Heart left ventricle (tissue), 16 donors: ENCODE measurements at regions not wholly inside any gene's neighbourhood (a gene's known extent, or its start where the extent isn't known, plus 50 kb on each side); places are given as distances from the start of the nearest gene placed in this dataset.

Experiments
- ATAC-seq, 4 donors: fragments of 200-7000 bp; cut with Tn5 transposase; one replicate each; pipeline ENCODE4 v1.9.1; 2020 to 2022; ENCODE audit warnings: moderate library complexity in 4 of 4, mild to moderate bottlenecking in 3 of 4, moderate number of reproducible peaks in 1 of 4
- DNase-seq, 5 donors: peaks; one replicate each; pipeline ENCODE4 v3.0.0-alpha.2; 2020
- H3K27ac ChIP-seq, 12 donors: fragments of 200-600 bp; sonication (generic) in 4 of 12; one replicate each; pipeline versions ENCODE4 v1.5.0 to v1.8.0; 2016 to 2022; ENCODE audit warnings: mild to moderate bottlenecking in 2 of 12
- H3K27me3 ChIP-seq, 9 donors: fragments of 200-600 bp; sonication (generic) in 2 of 9; one replicate each; pipeline versions ENCODE4 v1.5.1 to v1.8.0; 2016 to 2022; ENCODE audit warnings: mild to moderate bottlenecking in 3 of 9
- H3K36me3 ChIP-seq, 9 donors: fragments of 200-600 bp; sonication (generic) in 2 of 9; one replicate each; pipeline versions ENCODE4 v1.5.0 to v1.8.0; 2018 to 2022; ENCODE audit warnings: mild to moderate bottlenecking in 2 of 9
- H3K4me1 ChIP-seq, 12 donors: fragments of 200-600 bp; sonication (generic) in 4 of 12; one replicate each; pipeline versions ENCODE4 v1.5.0 to v1.8.0; 2016 to 2022; ENCODE audit warnings: mild to moderate bottlenecking in 3 of 12
- H3K4me3 ChIP-seq, 12 donors: fragments of 200-600 bp; sonication (generic) in 4 of 12; one replicate each; pipeline versions ENCODE4 v1.5.0 to v1.8.0; 2017 to 2022; ENCODE audit warnings: mild to moderate bottlenecking in 9 of 12, moderate library complexity in 4 of 12
- H3K9me3 ChIP-seq, 12 donors: fragments of 200-600 bp; sonication (generic) in 4 of 12; one replicate each; pipeline versions ENCODE4 v1.5.0 to v1.8.0; 2016 to 2022; ENCODE audit warnings: mild to moderate bottlenecking in 1 of 12
- POLR2A ChIP-seq, 2 donors: fragments of 450-650 bp; IDR thresholded peaks; one replicate each; pipeline ENCODE4 v1.6.1; 2017; ENCODE audit warnings: antibody characterized with exemption in 2 of 2, mild to moderate bottlenecking in 2 of 2, moderate library complexity in 2 of 2
- WGBS, 4 donors: extraction: QIAGEN DNeasy Blood & Tissue Kit in 2 of 4; methylation state at CpG; one replicate each; pipeline versions ENCODE4 v1.1.5 to v1.1.7; 2013 to 2018; 5-methylcytosine and 5-hydroxymethylcytosine counted together
- intact Hi-C, 10 donors: fragments of 100-400 bp; cut with DNase I; formaldehyde crosslinking; loops; one replicate each; pipeline versions ENCODE4 v1.11.1 to v1.14.2; 2022
- TF ChIP-seq, protein P1 (sequence below), 12 donors: fragments of 200-600 bp; sonication (generic) in 4 of 12; IDR thresholded peaks; one replicate each; pipeline versions ENCODE4 v1.5.0 to v1.8.0; 2018 to 2022; ENCODE audit warnings: antibody characterized with exemption in 12 of 12, mild to moderate bottlenecking in 5 of 12
- donor health status: ischemic (EF 13 %, LVEDD 7.1; RV severe dilation, severe dysfunction).
- donor health status: healthy with polysubstance abuse.
- donor health status: DM: no; HTN: yes; CAD: no.
- donor health status: DM: no; HTN: no; CAD: no.
- donor health status: ischemic (EF 25% LVEDD 6.9; RV normal size, moderate dysfunction).
- donor health status: ischemic (EF 25% LVEDD 5.7; RV mildly dilated, moderate dysfunction).
- donor health status: healthy.
- donor health status: DM: yes; HTN: yes; CAD: no.
- donor health status: ischemic (EF 35%, LVEDD 5.7; RV mildly dilated, moderate dysfunction).
- donor health status: nonischemic (EF 11% LVEDD 7.7; RV severe dilation, severe dysfunction).
- donor health status: DM: yes; HTN: yes; CAD: no.
- donor health status: PGD.
- donor health status: ischemic (EF 29% LVEDD 5.4; RV normal size, mild dysfunction).
- donor health status: nonischemic (EF 23%, LVEDD 6.1; RV moderate dilation, normal function).

GRCh38 chr7:136180984-136181383 is 203.8 kb upstream of the MTPN start:
- peak overlapping the region in 3 of 12 donors; percentile 35 to 54 (median 44) for H3K27ac ChIP-seq
- no peaks in the 10 kb centered on the region for H3K9me3 ChIP-seq
- no peaks in the 10 kb centered on the region for H3K27me3 ChIP-seq
- peaks cover 0 to 12% (median 0%) of the 10 kb centered on the region in 12 donors for H3K4me1 ChIP-seq
- TF ChIP-seq, protein P1, sequence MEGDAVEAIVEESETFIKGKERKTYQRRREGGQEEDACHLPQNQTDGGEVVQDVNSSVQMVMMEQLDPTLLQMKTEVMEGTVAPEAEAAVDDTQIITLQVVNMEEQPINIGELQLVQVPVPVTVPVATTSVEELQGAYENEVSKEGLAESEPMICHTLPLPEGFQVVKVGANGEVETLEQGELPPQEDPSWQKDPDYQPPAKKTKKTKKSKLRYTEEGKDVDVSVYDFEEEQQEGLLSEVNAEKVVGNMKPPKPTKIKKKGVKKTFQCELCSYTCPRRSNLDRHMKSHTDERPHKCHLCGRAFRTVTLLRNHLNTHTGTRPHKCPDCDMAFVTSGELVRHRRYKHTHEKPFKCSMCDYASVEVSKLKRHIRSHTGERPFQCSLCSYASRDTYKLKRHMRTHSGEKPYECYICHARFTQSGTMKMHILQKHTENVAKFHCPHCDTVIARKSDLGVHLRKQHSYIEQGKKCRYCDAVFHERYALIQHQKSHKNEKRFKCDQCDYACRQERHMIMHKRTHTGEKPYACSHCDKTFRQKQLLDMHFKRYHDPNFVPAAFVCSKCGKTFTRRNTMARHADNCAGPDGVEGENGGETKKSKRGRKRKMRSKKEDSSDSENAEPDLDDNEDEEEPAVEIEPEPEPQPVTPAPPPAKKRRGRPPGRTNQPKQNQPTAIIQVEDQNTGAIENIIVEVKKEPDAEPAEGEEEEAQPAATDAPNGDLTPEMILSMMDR (IDR thresholded peaks at IDR 0.05) = no peak
- TF ChIP-seq POLR2A (IDR thresholded peaks at IDR 0.05) = no peak
- no peak for DNase-seq
- no peak for ATAC-seq
- no peaks in the 10 kb centered on the region for H3K36me3 ChIP-seq
- intact Hi-C loops = loop anchor here in 1 of 10 donors (10.0 kb wide), 1 partner anchor 146 kb away; no protein-coding TSS in a partner anchor
- no peak overlapping the region for H3K4me3 ChIP-seq
- WGBS, 4 donors = 74 to 80% (median 78%) methylated on average over 7 of the region's 7 CpGs

GRCh38 chr7:136179851-136180721 is 202.9 kb upstream of the MTPN start:
- Histone ChIP-seq H3K27me3 (no peaks in the 10 kb centered on the region), H3K36me3 (no peaks in the 10 kb centered on the region), H3K27ac (peak overlapping the region in 6 of 12 donors; percentile 35 to 62 (median 45)), H3K9me3 (no peaks in the 10 kb centered on the region), H3K4me3 (no peak overlapping the region), H3K4me1 (peaks cover 0 to 12% (median 0%) of the 10 kb centered on the region in 12 donors)
- WGBS, 4 donors = 24 to 32% (median 26%) methylated on average over 5 of the region's 5 CpGs
- TF ChIP-seq, protein P1 (IDR thresholded peaks at IDR 0.05) = no peak
- TF ChIP-seq POLR2A (IDR thresholded peaks at IDR 0.05) = no peak
- ATAC-seq (peak; percentile 86 to 91 (median 88)), DNase-seq (no peak)
- intact Hi-C loops = loop anchor here in 1 of 10 donors (10.0 kb wide), 1 partner anchor 145 kb away; no protein-coding TSS in a partner anchor

DNA sequence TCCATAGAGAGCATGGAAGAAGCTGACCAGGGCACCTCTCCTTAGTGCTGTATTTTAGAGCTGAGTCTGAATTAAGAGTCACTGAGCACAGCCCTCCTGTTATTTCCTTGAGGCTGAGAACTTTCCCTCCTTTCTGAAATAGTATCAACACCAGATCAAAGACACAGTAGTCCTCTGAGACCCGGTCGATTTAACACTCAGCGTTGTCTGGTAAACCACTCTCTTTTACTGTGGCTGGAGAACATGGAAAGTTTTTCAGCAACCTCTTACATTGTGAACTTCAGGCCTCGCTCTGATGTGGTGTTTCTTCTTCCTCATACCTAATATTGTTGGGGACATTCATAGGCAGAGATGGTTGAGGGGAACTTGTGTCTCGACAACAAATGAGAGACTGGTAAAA is 202.0 kb upstream of the MTPN start:
- H3K4me1 ChIP-seq = peaks cover 0 to 12% (median 0%) of the 10 kb centered on the region in 12 donors
- no peak overlapping the region for H3K4me3 ChIP-seq
- no peaks in the 10 kb centered on the region for H3K9me3 ChIP-seq
- DNase-seq (no peak), ATAC-seq (no peak)
- H3K27ac ChIP-seq = peak overlapping the region in 1 of 12 donors; percentile 54
- no peaks in the 10 kb centered on the region for H3K36me3 ChIP-seq
- 63 to 78% (median 70%) methylated on average over 5 of the region's 5 CpGs for WGBS, 4 donors
- no peaks in the 10 kb centered on the region for H3K27me3 ChIP-seq
- TF ChIP-seq POLR2A (IDR thresholded peaks at IDR 0.05) = no peak
- TF ChIP-seq, protein P1 (IDR thresholded peaks at IDR 0.05) = no peak
- intact Hi-C loops = no loop called here

- ATAC-seq (no peak), DNase-seq (no peak)
- TF ChIP-seq, protein P1 (IDR thresholded peaks at IDR 0.05) = no peak
- no peak for TF ChIP-seq POLR2A (IDR thresholded peaks at IDR 0.05)
- WGBS, 4 donors = 63 to 73% (median 65%) methylated on average over 5 of the region's 5 CpGs
- H3K27me3 ChIP-seq = no peaks in the 10 kb centered on the region
- peaks cover 0 to 8% (median 0%) of the 10 kb centered on the region in 12 donors for H3K4me1 ChIP-seq
- intact Hi-C loops = no loop called here
- no peaks in the 10 kb centered on the region for H3K9me3 ChIP-seq
- no peak overlapping the region for H3K27ac ChIP-seq
- H3K36me3 ChIP-seq = no peaks in the 10 kb centered on the region
- H3K4me3 ChIP-seq = no peak overlapping the region
Measured at GRCh38 chr7:136174477-136175125, 197.4 kb upstream of the MTPN start.
